K562 (cell line): ENCODE measurements at regions not wholly inside any gene's neighbourhood (a gene's known extent, or its start where the extent isn't known, plus 50 kb on each side); places are given as distances from the start of the nearest gene placed in this dataset.

Experiments
- EZH2 ChIP-seq: IDR thresholded peaks from 2 replicates; pipeline ENCODE4 v1.6.1; 2012; ENCODE audit warnings: low read depth, mild to moderate bottlenecking, inconsistent platforms, low read length, borderline replicate concordance
- NRF1 ChIP-seq, 2 experiments: fragments of 450-650 bp; IDR thresholded peaks in 1 of 2; conservative IDR thresholded peaks in 1 of 2; 2 replicates each; pipeline ENCODE4 v1.6.1; 2014; ENCODE audit warnings: mild to moderate bottlenecking in 2 of 2
- RREB1 ChIP-seq: fragments of 250-450 bp; sonication (Bioruptor Pico); IDR thresholded peaks from 2 replicates; pipeline ENCODE4 v1.4.0; 2020
- TAF1 ChIP-seq: IDR thresholded peaks from 2 replicates; pipeline ENCODE4 v1.6.1; 2011; ENCODE audit warnings: mild to moderate bottlenecking, low read length, moderate library complexity; ENCODE audit not compliant: insufficient read depth, control insufficient read depth, severe bottlenecking; ENCODE audit errors: extremely low read depth
- ZBED1 ChIP-seq: IDR thresholded peaks from 2 replicates; pipeline ENCODE4 v1.6.1; 2014
- TF ChIP-seq, protein P1 (sequence below), 3 experiments: IDR thresholded peaks in 2 of 3; conservative IDR thresholded peaks in 1 of 3; 2 replicates each; pipeline ENCODE4 v1.5.1; 2011 to 2012; ENCODE audit warnings: low read length in 3 of 3, mild to moderate bottlenecking in 3 of 3, control low read depth in 2 of 3, improper control_type of control experiment in 1 of 3, inconsistent platforms in 1 of 3, low read depth in 1 of 3, mixed read lengths in 1 of 3, moderate library complexity in 1 of 3; ENCODE audit not compliant: insufficient read depth in 2 of 3
- TF ChIP-seq, protein P2 (sequence below): fragments of 150-350 bp; IDR thresholded peaks from 2 replicates; pipeline ENCODE4 v1.6.1; 2014; ENCODE audit warnings: low read depth, mild to moderate bottlenecking, low read length, borderline replicate concordance
- TF ChIP-seq, protein P3 (sequence below), 3 experiments: fragments of 200-800 bp in 1 of 3; fragments of 250-450 bp in 1 of 3; fragments of 450-650 bp in 1 of 3; sonication (Bioruptor Pico) in 1 of 3; sonication (Bioruptor generic) in 1 of 3; formaldehyde crosslinking in 1 of 3; IDR thresholded peaks; 2 replicates each; pipeline versions ENCODE4 v1.6.1 to v1.8.0; 2016 to 2022; ENCODE audit warnings: mild to moderate bottlenecking in 2 of 3, missing genetic modification characterization in 2 of 3, missing compliant biosample characterization in 1 of 3, moderate library complexity in 1 of 3

GRCh38 chr2:153077311-153077710, 358.9 kb downstream of the ARL6IP6 start:
- TF ChIP-seq ZBED1 (no peak), RREB1 (CRISPR knock-in tag) (no peak), TAF1 (no peak), EZH2 (no peak), NRF1 (conservative IDR thresholded peaks at IDR 0.05 in 1 of 2, IDR thresholded peaks at IDR 0.05 in 1 of 2) (no peak)
- TF ChIP-seq, protein P1, sequence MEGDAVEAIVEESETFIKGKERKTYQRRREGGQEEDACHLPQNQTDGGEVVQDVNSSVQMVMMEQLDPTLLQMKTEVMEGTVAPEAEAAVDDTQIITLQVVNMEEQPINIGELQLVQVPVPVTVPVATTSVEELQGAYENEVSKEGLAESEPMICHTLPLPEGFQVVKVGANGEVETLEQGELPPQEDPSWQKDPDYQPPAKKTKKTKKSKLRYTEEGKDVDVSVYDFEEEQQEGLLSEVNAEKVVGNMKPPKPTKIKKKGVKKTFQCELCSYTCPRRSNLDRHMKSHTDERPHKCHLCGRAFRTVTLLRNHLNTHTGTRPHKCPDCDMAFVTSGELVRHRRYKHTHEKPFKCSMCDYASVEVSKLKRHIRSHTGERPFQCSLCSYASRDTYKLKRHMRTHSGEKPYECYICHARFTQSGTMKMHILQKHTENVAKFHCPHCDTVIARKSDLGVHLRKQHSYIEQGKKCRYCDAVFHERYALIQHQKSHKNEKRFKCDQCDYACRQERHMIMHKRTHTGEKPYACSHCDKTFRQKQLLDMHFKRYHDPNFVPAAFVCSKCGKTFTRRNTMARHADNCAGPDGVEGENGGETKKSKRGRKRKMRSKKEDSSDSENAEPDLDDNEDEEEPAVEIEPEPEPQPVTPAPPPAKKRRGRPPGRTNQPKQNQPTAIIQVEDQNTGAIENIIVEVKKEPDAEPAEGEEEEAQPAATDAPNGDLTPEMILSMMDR (IDR thresholded peaks at IDR 0.05 in 2 of 3, conservative IDR thresholded peaks at IDR 0.05 in 1 of 3; ENCODE audit: insufficient read depth in 2 of 3, low read depth in 1 of 3, low read length in 3 of 3) = no peak
- TF ChIP-seq, protein P2, sequence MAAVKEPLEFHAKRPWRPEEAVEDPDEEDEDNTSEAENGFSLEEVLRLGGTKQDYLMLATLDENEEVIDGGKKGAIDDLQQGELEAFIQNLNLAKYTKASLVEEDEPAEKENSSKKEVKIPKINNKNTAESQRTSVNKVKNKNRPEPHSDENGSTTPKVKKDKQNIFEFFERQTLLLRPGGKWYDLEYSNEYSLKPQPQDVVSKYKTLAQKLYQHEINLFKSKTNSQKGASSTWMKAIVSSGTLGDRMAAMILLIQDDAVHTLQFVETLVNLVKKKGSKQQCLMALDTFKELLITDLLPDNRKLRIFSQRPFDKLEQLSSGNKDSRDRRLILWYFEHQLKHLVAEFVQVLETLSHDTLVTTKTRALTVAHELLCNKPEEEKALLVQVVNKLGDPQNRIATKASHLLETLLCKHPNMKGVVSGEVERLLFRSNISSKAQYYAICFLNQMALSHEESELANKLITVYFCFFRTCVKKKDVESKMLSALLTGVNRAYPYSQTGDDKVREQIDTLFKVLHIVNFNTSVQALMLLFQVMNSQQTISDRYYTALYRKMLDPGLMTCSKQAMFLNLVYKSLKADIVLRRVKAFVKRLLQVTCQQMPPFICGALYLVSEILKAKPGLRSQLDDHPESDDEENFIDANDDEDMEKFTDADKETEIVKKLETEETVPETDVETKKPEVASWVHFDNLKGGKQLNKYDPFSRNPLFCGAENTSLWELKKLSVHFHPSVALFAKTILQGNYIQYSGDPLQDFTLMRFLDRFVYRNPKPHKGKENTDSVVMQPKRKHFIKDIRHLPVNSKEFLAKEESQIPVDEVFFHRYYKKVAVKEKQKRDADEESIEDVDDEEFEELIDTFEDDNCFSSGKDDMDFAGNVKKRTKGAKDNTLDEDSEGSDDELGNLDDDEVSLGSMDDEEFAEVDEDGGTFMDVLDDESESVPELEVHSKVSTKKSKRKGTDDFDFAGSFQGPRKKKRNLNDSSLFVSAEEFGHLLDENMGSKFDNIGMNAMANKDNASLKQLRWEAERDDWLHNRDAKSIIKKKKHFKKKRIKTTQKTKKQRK = no peak
- TF ChIP-seq, protein P3, sequence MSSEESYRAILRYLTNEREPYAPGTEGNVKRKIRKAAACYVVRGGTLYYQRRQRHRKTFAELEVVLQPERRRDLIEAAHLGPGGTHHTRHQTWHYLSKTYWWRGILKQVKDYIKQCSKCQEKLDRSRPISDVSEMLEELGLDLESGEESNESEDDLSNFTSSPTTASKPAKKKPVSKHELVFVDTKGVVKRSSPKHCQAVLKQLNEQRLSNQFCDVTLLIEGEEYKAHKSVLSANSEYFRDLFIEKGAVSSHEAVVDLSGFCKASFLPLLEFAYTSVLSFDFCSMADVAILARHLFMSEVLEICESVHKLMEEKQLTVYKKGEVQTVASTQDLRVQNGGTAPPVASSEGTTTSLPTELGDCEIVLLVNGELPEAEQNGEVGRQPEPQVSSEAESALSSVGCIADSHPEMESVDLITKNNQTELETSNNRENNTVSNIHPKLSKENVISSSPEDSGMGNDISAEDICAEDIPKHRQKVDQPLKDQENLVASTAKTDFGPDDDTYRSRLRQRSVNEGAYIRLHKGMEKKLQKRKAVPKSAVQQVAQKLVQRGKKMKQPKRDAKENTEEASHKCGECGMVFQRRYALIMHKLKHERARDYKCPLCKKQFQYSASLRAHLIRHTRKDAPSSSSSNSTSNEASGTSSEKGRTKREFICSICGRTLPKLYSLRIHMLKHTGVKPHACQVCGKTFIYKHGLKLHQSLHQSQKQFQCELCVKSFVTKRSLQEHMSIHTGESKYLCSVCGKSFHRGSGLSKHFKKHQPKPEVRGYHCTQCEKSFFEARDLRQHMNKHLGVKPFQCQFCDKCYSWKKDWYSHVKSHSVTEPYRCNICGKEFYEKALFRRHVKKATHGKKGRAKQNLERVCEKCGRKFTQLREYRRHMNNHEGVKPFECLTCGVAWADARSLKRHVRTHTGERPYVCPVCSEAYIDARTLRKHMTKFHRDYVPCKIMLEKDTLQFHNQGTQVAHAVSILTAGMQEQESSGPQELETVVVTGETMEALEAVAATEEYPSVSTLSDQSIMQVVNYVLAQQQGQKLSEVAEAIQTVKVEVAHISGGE (CRISPR knock-in tag; IDR thresholded peaks at IDR 0.05) = no peak
